Keratinocyte (primary cell): ENCODE measurements at regions not wholly inside any gene's neighbourhood (a gene's known extent, or its start where the extent isn't known, plus 50 kb on each side); places are given as distances from the start of the nearest gene placed in this dataset.

ENCODE experiments used
- DNase-seq: peaks from one replicate; pipeline ENCODE4 v3.0.0-alpha.2; 2011; ENCODE audit warnings: low read depth, missing footprints, low spot score
- FAIRE-seq: peaks from 2 replicates; lab custom pipeline; 2011; peaks lifted over from hg19 to GRCh38; lab: Jason Lieb, UNC
- H2AFZ ChIP-seq: 2 replicates; pipeline ENCODE4 v1.6.0; 2012; ENCODE audit warnings: low read length, control low read depth, inconsistent platforms; ENCODE audit not compliant: control insufficient read depth
- H3K27ac ChIP-seq: 2 replicates; pipeline ENCODE4 v1.5.1; 2011; ENCODE audit warnings: low read length; ENCODE audit not compliant: control insufficient read depth, insufficient read depth
- H3K27me3 ChIP-seq: 3 replicates; pipeline ENCODE4 v1.6.0; 2011; ENCODE audit warnings: low read length; ENCODE audit not compliant: control insufficient read depth, insufficient read depth; ENCODE audit errors: extremely low read depth
- H3K36me3 ChIP-seq, 2 experiments: 2 replicates in 1 of 2; 3 replicates in 1 of 2; pipeline ENCODE4 v1.5.1; 2011; ENCODE audit warnings: low read length in 2 of 2, mild to moderate bottlenecking in 1 of 2; ENCODE audit not compliant: control insufficient read depth in 2 of 2, insufficient read depth in 2 of 2; ENCODE audit errors: extremely low read depth in 1 of 2
- H3K4me1 ChIP-seq: 3 replicates; pipeline ENCODE4 v1.5.1; 2011; ENCODE audit warnings: low read length; ENCODE audit not compliant: control insufficient read depth, insufficient read depth; ENCODE audit errors: extremely low read depth
- H3K4me2 ChIP-seq: 3 replicates; pipeline ENCODE4 v1.6.0; 2011; ENCODE audit warnings: low read depth, low read length; ENCODE audit not compliant: control insufficient read depth, insufficient read depth; ENCODE audit errors: extremely low read depth
- H3K4me3 ChIP-seq, 3 experiments: fragments of 200-600 bp in 1 of 3; sonication (generic) in 1 of 3; 2 replicates in 2 of 3; 3 replicates in 1 of 3; pipeline ENCODE4 v1.5.1; 2011 to 2016; ENCODE audit warnings: low read length in 3 of 3, mild to moderate bottlenecking in 3 of 3, control low read depth in 2 of 3, inconsistent platforms in 1 of 3, low read depth in 1 of 3, mixed read lengths in 1 of 3, mixed run types in 1 of 3, moderate library complexity in 1 of 3; ENCODE audit not compliant: control insufficient read depth in 2 of 3, insufficient read depth in 2 of 3; ENCODE audit errors: extremely low read depth in 1 of 3
- H3K79me2 ChIP-seq: 2 replicates; pipeline ENCODE4 v1.6.0; 2012; ENCODE audit warnings: low read length; ENCODE audit not compliant: control insufficient read depth, insufficient read depth
- H3K9ac ChIP-seq: 3 replicates; pipeline ENCODE4 v1.6.0; 2011; ENCODE audit warnings: low read length; ENCODE audit not compliant: control insufficient read depth, insufficient read depth; ENCODE audit errors: extremely low read depth
- H3K9me1 ChIP-seq: 3 replicates; pipeline ENCODE4 v1.6.0; 2011; ENCODE audit warnings: low read length; ENCODE audit not compliant: control insufficient read depth, insufficient read depth; ENCODE audit errors: extremely low read depth
- H3K9me3 ChIP-seq: 2 replicates; pipeline ENCODE4 v1.5.1; 2012; ENCODE audit warnings: low read depth, low read length; ENCODE audit not compliant: control insufficient read depth
- H4K20me1 ChIP-seq: 3 replicates; pipeline ENCODE4 v1.6.0; 2011; ENCODE audit warnings: low read length; ENCODE audit not compliant: control insufficient read depth, insufficient read depth; ENCODE audit errors: extremely low read depth
- dilution Hi-C: fragments of 300-500 bp; cut with MboI; formaldehyde crosslinking; loops from one replicate; pipeline ENCODE4 v1.7.0; 2020; ENCODE audit warnings: low sequenced_read_pairs; ENCODE audit not compliant: extremely low pct_ligation_motif_present
- TF ChIP-seq, protein P1 (sequence below), 3 experiments: IDR thresholded peaks in 1 of 3; conservative IDR thresholded peaks in 1 of 3; optimal IDR thresholded peaks in 1 of 3; 2 replicates in 2 of 3; 3 replicates in 1 of 3; pipeline versions ENCODE3 to v1.5.1; 2011; ENCODE audit warnings: low read length in 3 of 3, mild to moderate bottlenecking in 3 of 3, moderate library complexity in 2 of 3, control low read depth in 1 of 3, inconsistent platforms in 1 of 3; ENCODE audit not compliant: insufficient read depth in 2 of 3; ENCODE audit errors: extremely low read depth in 1 of 3

DNA sequence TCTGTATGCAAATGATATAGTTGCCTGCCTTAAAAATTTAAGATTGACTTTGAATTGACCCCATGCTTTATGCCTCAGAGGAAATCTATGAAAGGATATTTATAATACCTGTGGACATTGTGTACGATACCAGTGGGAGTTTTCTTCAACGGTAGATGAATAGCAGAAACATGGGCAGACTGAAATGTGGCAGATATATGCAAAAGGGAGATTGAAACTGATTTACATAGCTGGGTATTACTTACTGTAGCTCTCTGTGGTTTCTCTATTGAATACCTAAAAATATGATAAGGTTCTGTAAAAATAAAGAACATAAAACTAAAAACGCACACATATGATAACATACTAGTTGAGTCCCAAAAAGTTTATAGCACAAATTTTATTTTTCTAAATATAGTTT, 345.2 kb upstream of the PCSK5 start:
- H3K27ac ChIP-seq, result no peak overlapping the region
- H3K36me3 ChIP-seq, result no peaks in the 10 kb centered on the region
- DNase-seq, result no peak
- no peaks in the 10 kb centered on the region for H3K9me1 ChIP-seq
- no peak overlapping the region for H2AFZ ChIP-seq
- no peaks in the 10 kb centered on the region for H4K20me1 ChIP-seq
- no peaks in the 10 kb centered on the region for H3K9me3 ChIP-seq
- no peak overlapping the region for H3K4me2 ChIP-seq
- no peaks in the 10 kb centered on the region for H3K4me1 ChIP-seq
- TF ChIP-seq, protein P1, sequence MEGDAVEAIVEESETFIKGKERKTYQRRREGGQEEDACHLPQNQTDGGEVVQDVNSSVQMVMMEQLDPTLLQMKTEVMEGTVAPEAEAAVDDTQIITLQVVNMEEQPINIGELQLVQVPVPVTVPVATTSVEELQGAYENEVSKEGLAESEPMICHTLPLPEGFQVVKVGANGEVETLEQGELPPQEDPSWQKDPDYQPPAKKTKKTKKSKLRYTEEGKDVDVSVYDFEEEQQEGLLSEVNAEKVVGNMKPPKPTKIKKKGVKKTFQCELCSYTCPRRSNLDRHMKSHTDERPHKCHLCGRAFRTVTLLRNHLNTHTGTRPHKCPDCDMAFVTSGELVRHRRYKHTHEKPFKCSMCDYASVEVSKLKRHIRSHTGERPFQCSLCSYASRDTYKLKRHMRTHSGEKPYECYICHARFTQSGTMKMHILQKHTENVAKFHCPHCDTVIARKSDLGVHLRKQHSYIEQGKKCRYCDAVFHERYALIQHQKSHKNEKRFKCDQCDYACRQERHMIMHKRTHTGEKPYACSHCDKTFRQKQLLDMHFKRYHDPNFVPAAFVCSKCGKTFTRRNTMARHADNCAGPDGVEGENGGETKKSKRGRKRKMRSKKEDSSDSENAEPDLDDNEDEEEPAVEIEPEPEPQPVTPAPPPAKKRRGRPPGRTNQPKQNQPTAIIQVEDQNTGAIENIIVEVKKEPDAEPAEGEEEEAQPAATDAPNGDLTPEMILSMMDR (optimal IDR thresholded peaks at IDR 0.05 in 1 of 3, IDR thresholded peaks at IDR 0.05 in 1 of 3, conservative IDR thresholded peaks at IDR 0.05 in 1 of 3; ENCODE audit: extremely low read depth in 1 of 3, insufficient read depth in 2 of 3, low read length in 3 of 3), result no peak
- H3K27me3 ChIP-seq, result no peaks in the 10 kb centered on the region
- H3K4me3 ChIP-seq, result no peak overlapping the region
- no peak for FAIRE-seq
- no peak overlapping the region for H3K9ac ChIP-seq
- dilution Hi-C loops, result no loop called here
- no peaks in the 10 kb centered on the region for H3K79me2 ChIP-seq

DNA sequence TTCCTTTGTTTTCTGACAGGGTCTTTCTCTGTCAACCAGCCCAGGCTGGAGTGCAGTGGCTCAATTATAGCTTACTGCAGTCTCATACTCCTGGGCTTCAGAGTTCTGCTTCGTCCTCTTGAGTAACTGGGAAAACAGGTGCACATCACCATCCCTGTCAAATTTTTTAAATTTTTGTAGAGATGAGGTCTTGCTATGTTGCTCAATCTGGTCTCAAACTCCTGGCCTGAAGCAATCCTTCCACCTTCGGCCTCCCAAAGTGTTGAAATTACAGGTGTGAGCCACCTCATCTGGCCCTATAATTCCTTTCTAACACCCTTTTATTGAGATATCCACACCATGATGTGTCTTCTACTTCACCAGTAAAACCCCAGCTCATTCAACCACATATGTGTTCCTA, 341.6 kb upstream of the PCSK5 start:
- TF ChIP-seq, protein P1 (optimal IDR thresholded peaks at IDR 0.05 in 1 of 3, IDR thresholded peaks at IDR 0.05 in 1 of 3, conservative IDR thresholded peaks at IDR 0.05 in 1 of 3; ENCODE audit: extremely low read depth in 1 of 3, insufficient read depth in 2 of 3, low read length in 3 of 3), result no peak
- Histone ChIP-seq H3K9me1 (no peaks in the 10 kb centered on the region), H3K27ac (no peak overlapping the region), H4K20me1 (no peaks in the 10 kb centered on the region), H3K4me3 (no peak overlapping the region), H3K4me2 (no peak overlapping the region), H3K9me3 (no peaks in the 10 kb centered on the region), H3K9ac (no peak overlapping the region), H3K27me3 (no peaks in the 10 kb centered on the region), H3K4me1 (no peaks in the 10 kb centered on the region), H3K79me2 (no peaks in the 10 kb centered on the region), H2AFZ (no peak overlapping the region), H3K36me3 (no peaks in the 10 kb centered on the region)
- dilution Hi-C loops, result no loop called here
- FAIRE-seq (no peak), DNase-seq (no peak)
